ENCODE measurements at regions not wholly inside any gene's neighbourhood (a gene's known extent, or its start where the extent isn't known, plus 50 kb on each side); places are given as distances from the start of the nearest gene placed in this dataset.
A peak's percentile ranks its signal among the peaks of the same experiment; 100 is the strongest.

- DNase-seq (ENCODE audit: low spot score) = no peak
These were observed 51.0 kb upstream of the TNC start for GRCh38 chr9:115169003-115169402.

GRCh38 chr9:115170358-115171073 is 52.6 kb upstream of the TNC start:
- DNase-seq (ENCODE audit: low spot score) = no peak

GRCh38 chr9:115171921-115172388 is 54.0 kb upstream of the TNC start:
- DNase-seq (ENCODE audit: low spot score) = no peak

- DNase-seq (ENCODE audit: low spot score) = no peak
These were observed 64.3 kb upstream of the TNC start for GRCh38 chr9:115182264-115182663.

- no peak for DNase-seq (ENCODE audit: low spot score)
These were observed 65.5 kb upstream of the TNC start for GRCh38 chr9:115183436-115183835.

GRCh38 chr9:115189686-115190085 is 71.7 kb upstream of the TNC start:
- DNase-seq (ENCODE audit: low spot score) = no peak

GRCh38 chr9:115191667-115192066 is 73.7 kb upstream of the TNC start:
- no peak for DNase-seq (ENCODE audit: low spot score)

- DNase-seq (ENCODE audit: low spot score) = no peak
These were observed 74.3 kb upstream of the TNC start for GRCh38 chr9:115192280-115192679.

- no peak for DNase-seq (ENCODE audit: low spot score)
These were observed 75.0 kb upstream of the TNC start for GRCh38 chr9:115192835-115193525.

- DNase-seq (ENCODE audit: low spot score) = no peak
These were observed 75.8 kb upstream of the TNC start for GRCh38 chr9:115193777-115194176.

GRCh38 chr9:115194216-115194615 is 76.3 kb upstream of the TNC start:
- DNase-seq (ENCODE audit: low spot score) = no peak

GRCh38 chr9:115195912-115196311 is 78.0 kb upstream of the TNC start:
- DNase-seq (ENCODE audit: low spot score) = no peak

GRCh38 chr9:115196919-115197318 is 79.0 kb upstream of the TNC start:
- no peak for DNase-seq (ENCODE audit: low spot score)

GRCh38 chr9:115198001-115198400 is 80.0 kb upstream of the TNC start:
- peak; percentile 51 for DNase-seq (ENCODE audit: low spot score)

- no peak for DNase-seq (ENCODE audit: low spot score)
These were observed 83.0 kb upstream of the TNC start for GRCh38 chr9:115200711-115201505.

- DNase-seq (ENCODE audit: low spot score) = no peak
These were observed 84.2 kb upstream of the TNC start for GRCh38 chr9:115202181-115202580.

GRCh38 chr9:115202960-115203751 is 85.2 kb upstream of the TNC start:
- DNase-seq (ENCODE audit: low spot score) = no peak

- no peak for DNase-seq (ENCODE audit: low spot score)
These were observed 87.0 kb upstream of the TNC start for GRCh38 chr9:115204904-115205453.

GRCh38 chr9:115207003-115207836 is 89.3 kb upstream of the TNC start:
- no peak for DNase-seq (ENCODE audit: low spot score)

- no peak for DNase-seq (ENCODE audit: low spot score)
These were observed 90.5 kb upstream of the TNC start for GRCh38 chr9:115208501-115208900.
